Activated CD8-positive, alpha-beta T cell treated with anti-CD3 and anti-CD28 coated beads for 36 hours (primary cell): ENCODE measurements at regions not wholly inside any gene's neighbourhood (a gene's known extent, or its start where the extent isn't known, plus 50 kb on each side); places are given as distances from the start of the nearest gene placed in this dataset.
A peak's percentile ranks its signal among the peaks of the same experiment; 100 is the strongest.

Source experiments
- ATAC-seq: fragments of 200-7000 bp; cut with Tn5 transposase; one replicate; pipeline ENCODE4 v1.10.0; 2021; ENCODE audit warnings: mild to moderate bottlenecking, moderate library complexity
- CTCF ChIA-PET: fragments of 350-600 bp; sonication (Branson Sonifier 250); formaldehyde crosslinking; loops from one replicate; lab custom pipeline; 2021; ENCODE audit warnings: antibody characterized with exemption; lab: Charles Lee
- POLR2A ChIA-PET: fragments of 350-600 bp; sonication (Branson Sonifier 250); formaldehyde crosslinking; loops from one replicate; lab custom pipeline; 2021; ENCODE audit warnings: antibody characterized with exemption; lab: Charles Lee
- DNase-seq: peaks from one replicate; pipeline ENCODE4 v3.0.0-alpha.2; 2020
- H3K27ac Mint-ChIP-seq: one replicate; pipeline ENCODE4 v1.8.0; 2021; ENCODE audit warnings: mild to moderate bottlenecking, mixed read lengths
- H3K27me3 Mint-ChIP-seq: one replicate; pipeline ENCODE4 v1.8.0; 2021; ENCODE audit warnings: mixed read lengths
- H3K36me3 Mint-ChIP-seq: one replicate; pipeline ENCODE4 v1.8.0; 2021; ENCODE audit warnings: low read depth, mixed read lengths
- H3K4me1 Mint-ChIP-seq: one replicate; pipeline ENCODE4 v1.8.0; 2021; ENCODE audit warnings: low read depth, mixed read lengths
- H3K4me3 Mint-ChIP-seq: one replicate; pipeline ENCODE4 v1.8.0; 2021; ENCODE audit warnings: mild to moderate bottlenecking, moderate library complexity, mixed read lengths
- H3K9me3 Mint-ChIP-seq: one replicate; pipeline ENCODE4 v1.8.0; 2021; ENCODE audit warnings: mixed read lengths
- CTCF ChIP-seq: fragments of 200-600 bp; IDR thresholded peaks from one replicate; pipeline ENCODE4 v1.8.0; 2022; ENCODE audit warnings: antibody characterized with exemption, mild to moderate bottlenecking
- intact Hi-C: fragments of 100-400 bp; cut with micrococcal nuclease; formaldehyde crosslinking; loops from one replicate; pipeline ENCODE4 v1.10.0; 2022

DNA sequence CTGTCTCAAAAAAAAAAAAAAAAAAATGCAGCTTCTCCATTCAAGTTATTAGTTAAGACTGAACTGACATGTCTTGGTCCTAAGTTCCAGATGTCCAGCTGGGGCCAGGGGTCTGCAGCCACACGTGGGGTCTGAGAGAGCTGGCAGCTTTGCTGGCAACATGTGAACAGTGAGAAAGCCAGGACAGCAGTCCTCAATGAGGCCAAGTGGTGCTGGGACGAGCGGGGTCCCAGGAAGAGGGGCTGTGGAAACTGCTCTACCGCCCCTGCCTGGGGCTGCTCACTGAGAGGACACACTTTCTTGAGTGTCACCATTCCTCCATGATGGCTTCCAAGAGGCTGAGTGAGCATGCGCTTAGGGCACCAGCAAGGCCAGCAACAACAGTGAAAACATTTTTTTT lies 100.7 kb upstream of the TAF1B start:
- no peak for DNase-seq
- no peak overlapping the region for H3K4me3 Mint-ChIP-seq
- peaks cover 2% of the 10 kb centered on the region for H3K9me3 Mint-ChIP-seq
- H3K4me1 Mint-ChIP-seq: peaks cover 20% of the 10 kb centered on the region
- no peaks in the 10 kb centered on the region for H3K36me3 Mint-ChIP-seq
- TF ChIP-seq CTCF: no peak
- ChIA-PET CTCF (no interaction called here), POLR2A (no interaction called here)
- intact Hi-C loops: no loop called here
- no peak overlapping the region for H3K27ac Mint-ChIP-seq
- no peaks in the 10 kb centered on the region for H3K27me3 Mint-ChIP-seq
- no peak for ATAC-seq

DNA sequence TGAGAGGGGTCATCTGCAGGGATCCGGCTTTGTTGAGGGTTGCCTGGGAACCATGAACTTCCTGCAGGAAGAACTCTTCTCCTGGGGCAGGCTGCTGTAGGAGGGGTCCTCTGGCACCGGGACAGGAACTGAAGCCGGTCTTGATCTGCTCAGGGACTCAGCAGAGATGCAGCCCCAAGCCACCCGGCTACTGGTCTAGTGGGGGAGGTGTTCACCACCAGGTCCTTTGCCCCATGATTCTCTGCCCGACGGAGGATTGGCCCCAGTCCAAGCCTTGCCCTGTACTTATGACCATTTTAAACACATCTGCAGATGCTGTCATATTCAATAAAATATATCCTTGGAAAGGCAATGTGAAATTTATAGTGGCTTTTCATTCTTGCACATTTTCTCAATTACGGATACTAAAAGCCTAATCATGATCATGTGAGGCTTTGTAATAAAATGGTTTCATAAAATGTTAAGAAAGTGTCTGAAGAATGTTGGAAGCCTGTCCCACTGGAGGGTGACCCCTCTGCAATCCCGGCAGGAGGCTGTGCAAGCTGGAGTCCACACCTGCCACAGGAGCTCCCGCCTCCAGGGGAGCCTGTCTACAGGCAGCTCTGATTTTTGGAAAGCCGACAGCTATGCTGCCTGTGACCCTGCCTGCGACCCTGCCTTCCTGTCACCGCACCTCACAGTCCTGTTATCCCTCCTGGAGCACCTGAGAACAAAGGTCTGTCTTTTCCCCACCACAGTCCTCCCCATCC lies 98.8 kb upstream of the TAF1B start:
- intact Hi-C loops: no loop called here
- Mint-ChIP-seq H3K4me3 (no peak overlapping the region), H3K27ac (no peak overlapping the region), H3K27me3 (no peaks in the 10 kb centered on the region), H3K9me3 (peaks cover 2% of the 10 kb centered on the region), H3K4me1 (peaks cover 13% of the 10 kb centered on the region), H3K36me3 (no peaks in the 10 kb centered on the region)
- ChIA-PET CTCF (no interaction called here), POLR2A (no interaction called here)
- ATAC-seq: no peak
- DNase-seq: no peak
- TF ChIP-seq CTCF: no peak

DNA sequence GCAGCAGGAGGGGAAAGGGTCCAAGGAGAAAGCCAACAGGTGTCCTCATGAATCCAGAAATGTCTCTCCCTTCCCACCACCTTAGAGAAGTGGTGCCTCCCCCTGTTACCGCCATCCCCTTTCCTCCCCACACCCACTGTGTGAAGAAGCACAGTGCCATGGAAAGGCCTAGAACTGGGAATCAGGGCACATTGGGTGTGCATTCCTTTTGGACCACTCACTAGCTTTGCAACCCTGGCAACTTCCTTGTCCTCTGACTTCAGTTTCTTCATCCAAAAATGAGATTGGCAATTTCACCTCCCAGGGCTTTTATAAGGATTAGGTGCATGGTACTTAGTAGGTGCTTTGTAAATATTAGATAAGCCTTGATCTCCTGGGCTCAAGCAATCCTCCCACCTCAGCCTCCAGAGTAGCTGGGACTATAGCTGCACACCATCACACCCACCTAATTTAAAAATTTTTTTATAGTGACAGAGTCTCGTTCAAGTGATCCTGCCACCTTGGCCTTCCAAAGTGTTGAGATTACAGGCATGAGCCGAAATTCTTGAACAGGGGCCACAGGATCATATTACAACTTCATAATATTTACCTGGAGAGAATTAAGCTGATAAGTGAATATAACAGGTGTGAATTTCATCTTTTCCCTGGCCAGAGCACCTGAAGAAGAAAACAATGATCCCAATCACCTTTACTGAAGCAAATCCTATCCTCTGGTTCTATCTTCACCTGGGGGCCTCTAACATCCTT lies 97.9 kb upstream of the TAF1B start:
- intact Hi-C loops: no loop called here
- Mint-ChIP-seq H3K36me3 (no peaks in the 10 kb centered on the region), H3K27me3 (no peaks in the 10 kb centered on the region), H3K9me3 (peaks cover 2% of the 10 kb centered on the region), H3K4me1 (peaks cover 13% of the 10 kb centered on the region), H3K27ac (no peak overlapping the region), H3K4me3 (no peak overlapping the region)
- ChIA-PET CTCF (no interaction called here), POLR2A (no interaction called here)
- DNase-seq (no peak), ATAC-seq (no peak)
- no peak for TF ChIP-seq CTCF

- DNase-seq (no peak), ATAC-seq (no peak)
- no peak overlapping the region for H3K4me3 Mint-ChIP-seq
- H3K27ac Mint-ChIP-seq: no peak overlapping the region
- ChIA-PET CTCF (interaction anchor here (1.2 to 1.8 kb wide), 4 partner anchors 12 to 52 kb away, joined by 3 to 6 read pairs (median 4); no protein-coding TSS in a partner anchor), POLR2A (interaction anchor here (0.6 to 1.7 kb wide), 2 partner anchors 12 to 44 kb away, joined by 3 to 4 read pairs; no protein-coding TSS in a partner anchor)
- H3K27me3 Mint-ChIP-seq: peaks cover 3% of the 10 kb centered on the region
- intact Hi-C loops: no loop called here
- no peaks in the 10 kb centered on the region for H3K9me3 Mint-ChIP-seq
- no peak for TF ChIP-seq CTCF
- H3K4me1 Mint-ChIP-seq: peaks cover 25% of the 10 kb centered on the region
- H3K36me3 Mint-ChIP-seq: no peaks in the 10 kb centered on the region
These were observed 95.9 kb upstream of the TAF1B start for GRCh38 chr2:9747396-9747795.

GRCh38 chr2:9748577-9748976 lies 94.7 kb upstream of the TAF1B start:
- peak; percentile 53 for DNase-seq
- Mint-ChIP-seq H3K36me3 (no peaks in the 10 kb centered on the region), H3K4me1 (peaks cover 36% of the 10 kb centered on the region), H3K9me3 (no peaks in the 10 kb centered on the region), H3K4me3 (no peak overlapping the region), H3K27ac (no peak overlapping the region), H3K27me3 (peaks cover 5% of the 10 kb centered on the region)
- peak; percentile 29 for ATAC-seq
- intact Hi-C loops: no loop called here
- no peak for TF ChIP-seq CTCF
- ChIA-PET POLR2A (interaction anchor here (1.0 to 1.7 kb wide), 5 partner anchors 8 to 137 kb away, joined by 3 to 4 read pairs (median 3); partner anchors contain the start of gene YWHAQ), CTCF (interaction anchor here (0.7 to 1.8 kb wide), 6 partner anchors 11 to 192 kb away, joined by 3 to 6 read pairs (median 3); no protein-coding TSS in a partner anchor)
